ENCODE measurements at regions not wholly inside any gene's neighbourhood (a gene's known extent, or its start where the extent isn't known, plus 50 kb on each side); places are given as distances from the start of the nearest gene placed in this dataset.

- TF ChIP-seq, protein P1, sequence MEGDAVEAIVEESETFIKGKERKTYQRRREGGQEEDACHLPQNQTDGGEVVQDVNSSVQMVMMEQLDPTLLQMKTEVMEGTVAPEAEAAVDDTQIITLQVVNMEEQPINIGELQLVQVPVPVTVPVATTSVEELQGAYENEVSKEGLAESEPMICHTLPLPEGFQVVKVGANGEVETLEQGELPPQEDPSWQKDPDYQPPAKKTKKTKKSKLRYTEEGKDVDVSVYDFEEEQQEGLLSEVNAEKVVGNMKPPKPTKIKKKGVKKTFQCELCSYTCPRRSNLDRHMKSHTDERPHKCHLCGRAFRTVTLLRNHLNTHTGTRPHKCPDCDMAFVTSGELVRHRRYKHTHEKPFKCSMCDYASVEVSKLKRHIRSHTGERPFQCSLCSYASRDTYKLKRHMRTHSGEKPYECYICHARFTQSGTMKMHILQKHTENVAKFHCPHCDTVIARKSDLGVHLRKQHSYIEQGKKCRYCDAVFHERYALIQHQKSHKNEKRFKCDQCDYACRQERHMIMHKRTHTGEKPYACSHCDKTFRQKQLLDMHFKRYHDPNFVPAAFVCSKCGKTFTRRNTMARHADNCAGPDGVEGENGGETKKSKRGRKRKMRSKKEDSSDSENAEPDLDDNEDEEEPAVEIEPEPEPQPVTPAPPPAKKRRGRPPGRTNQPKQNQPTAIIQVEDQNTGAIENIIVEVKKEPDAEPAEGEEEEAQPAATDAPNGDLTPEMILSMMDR (IDR thresholded peaks at IDR 0.05) = no peak
- no peak for TF ChIP-seq POLR2A (IDR thresholded peaks at IDR 0.05)
These were observed 448.4 kb downstream of the PSAT1 start for GRCh38 chr9:78745331-78745730.

All from ovary (tissue), 3 donors.